ENCODE measurements at regions not wholly inside any gene's neighbourhood (a gene's known extent, or its start where the extent isn't known, plus 50 kb on each side); places are given as distances from the start of the nearest gene placed in this dataset.

DNA sequence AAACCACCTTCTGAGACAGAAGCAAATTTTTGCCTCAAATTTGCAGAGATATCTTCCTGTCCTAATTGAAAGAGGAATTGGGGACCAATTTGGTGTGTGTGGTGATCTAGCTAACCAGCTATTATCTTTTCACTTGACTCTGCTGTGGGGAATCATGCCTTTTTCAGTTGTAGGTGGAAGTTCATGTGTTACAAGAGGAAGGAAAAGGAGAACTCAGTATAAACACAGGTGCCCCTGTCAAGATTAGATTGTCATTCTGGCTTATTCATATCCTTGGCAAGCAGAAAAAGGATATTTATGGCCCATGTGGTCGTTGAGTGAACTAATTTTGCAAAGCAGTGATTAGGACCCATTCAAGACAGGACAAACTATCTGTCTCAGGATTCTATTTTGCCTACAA, 336.8 kb upstream of the SLC30A5 start:
- intact Hi-C loops (cut with DNase I, micrococcal nuclease): no loop called here
- no peaks in the 10 kb centered on the region for H3K9me3 Mint-ChIP-seq
- no peaks in the 10 kb centered on the region for H3K4me1 ChIP-seq (ENCODE audit: insufficient read depth, low read length)
- H3K9me3 ChIP-seq (ENCODE audit: control insufficient read depth in 1 of 2, insufficient read depth in 1 of 2, low read length in 2 of 2): no peaks in the 10 kb centered on the region
- DNase-seq (no peak), ATAC-seq (ENCODE audit: poor library complexity) (no peak)
- CTCF ChIA-PET: no interaction called here
- H3K27me3 ChIP-seq (ENCODE audit: control insufficient read depth in 1 of 2, insufficient read depth in 2 of 2, low read length in 2 of 2): no peaks in the 10 kb centered on the region
- H3K4me1 Mint-ChIP-seq (ENCODE audit: low read depth): no peaks in the 10 kb centered on the region
- H3K27ac Mint-ChIP-seq: no peak overlapping the region
- H3K4me3 Mint-ChIP-seq: no peak overlapping the region
- H3K36me3 Mint-ChIP-seq (ENCODE audit: low read depth): no peaks in the 10 kb centered on the region
- H3K4me3 ChIP-seq (ENCODE audit: low read length): no peak overlapping the region
- H3K36me3 ChIP-seq (ENCODE audit: insufficient read depth, low read length): no peaks in the 10 kb centered on the region
- H3K27me3 Mint-ChIP-seq: peaks cover 6% of the 10 kb centered on the region
- TF ChIP-seq, protein P1, sequence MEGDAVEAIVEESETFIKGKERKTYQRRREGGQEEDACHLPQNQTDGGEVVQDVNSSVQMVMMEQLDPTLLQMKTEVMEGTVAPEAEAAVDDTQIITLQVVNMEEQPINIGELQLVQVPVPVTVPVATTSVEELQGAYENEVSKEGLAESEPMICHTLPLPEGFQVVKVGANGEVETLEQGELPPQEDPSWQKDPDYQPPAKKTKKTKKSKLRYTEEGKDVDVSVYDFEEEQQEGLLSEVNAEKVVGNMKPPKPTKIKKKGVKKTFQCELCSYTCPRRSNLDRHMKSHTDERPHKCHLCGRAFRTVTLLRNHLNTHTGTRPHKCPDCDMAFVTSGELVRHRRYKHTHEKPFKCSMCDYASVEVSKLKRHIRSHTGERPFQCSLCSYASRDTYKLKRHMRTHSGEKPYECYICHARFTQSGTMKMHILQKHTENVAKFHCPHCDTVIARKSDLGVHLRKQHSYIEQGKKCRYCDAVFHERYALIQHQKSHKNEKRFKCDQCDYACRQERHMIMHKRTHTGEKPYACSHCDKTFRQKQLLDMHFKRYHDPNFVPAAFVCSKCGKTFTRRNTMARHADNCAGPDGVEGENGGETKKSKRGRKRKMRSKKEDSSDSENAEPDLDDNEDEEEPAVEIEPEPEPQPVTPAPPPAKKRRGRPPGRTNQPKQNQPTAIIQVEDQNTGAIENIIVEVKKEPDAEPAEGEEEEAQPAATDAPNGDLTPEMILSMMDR (IDR thresholded peaks at IDR 0.05): no peak
- H3K27ac ChIP-seq (ENCODE audit: low read depth in 1 of 2, low read length in 2 of 2): no peak overlapping the region
- POLR2A ChIA-PET: interaction anchor here (0.7 kb wide), 1 partner anchor 11 kb away, joined by 3 read pairs; no protein-coding TSS in a partner anchor

DNA sequence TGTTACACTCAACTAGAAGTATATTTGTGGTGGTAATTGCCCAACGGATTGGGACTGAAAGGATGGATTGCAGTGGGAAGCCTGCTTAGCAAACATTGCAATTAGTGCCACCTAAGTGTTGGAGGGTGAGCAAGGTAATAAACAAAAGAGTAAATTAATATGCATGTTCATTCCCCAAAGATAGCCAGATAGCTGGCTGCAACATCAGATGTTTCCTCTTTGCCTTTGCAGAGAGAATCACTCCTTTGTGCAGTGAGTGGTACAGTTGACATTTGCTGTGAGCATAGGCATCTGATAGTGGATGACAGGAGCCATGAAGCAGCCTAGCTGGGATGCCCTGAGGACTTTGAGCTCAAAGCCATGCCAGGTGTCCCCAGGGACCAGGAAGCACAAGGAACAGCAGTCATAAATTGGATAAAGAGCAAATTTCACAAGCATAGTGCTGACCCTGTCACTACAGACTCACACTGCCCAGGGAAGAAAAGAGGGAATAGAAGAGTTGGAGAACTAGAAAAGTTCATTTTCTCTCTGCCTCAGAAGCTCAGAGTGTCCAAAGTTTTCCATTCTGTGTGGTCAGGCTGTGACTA, 336.1 kb upstream of the SLC30A5 start:
- no peak overlapping the region for H3K4me3 ChIP-seq (ENCODE audit: low read length)
- ATAC-seq (ENCODE audit: poor library complexity) (no peak), DNase-seq (no peak)
- Mint-ChIP-seq H3K9me3 (no peaks in the 10 kb centered on the region), H3K4me3 (no peak overlapping the region), H3K27ac (no peak overlapping the region), H3K36me3 (ENCODE audit: low read depth) (no peaks in the 10 kb centered on the region), H3K4me1 (ENCODE audit: low read depth) (no peaks in the 10 kb centered on the region), H3K27me3 (peaks cover 6% of the 10 kb centered on the region)
- ChIA-PET CTCF (no interaction called here), POLR2A (interaction anchor here (0.7 kb wide), 1 partner anchor 10 kb away, joined by 3 read pairs; no protein-coding TSS in a partner anchor)
- no peaks in the 10 kb centered on the region for H3K4me1 ChIP-seq (ENCODE audit: insufficient read depth, low read length)
- H3K36me3 ChIP-seq (ENCODE audit: insufficient read depth, low read length): no peaks in the 10 kb centered on the region
- TF ChIP-seq, protein P1 (IDR thresholded peaks at IDR 0.05): no peak
- H3K9me3 ChIP-seq (ENCODE audit: control insufficient read depth in 1 of 2, insufficient read depth in 1 of 2, low read length in 2 of 2): no peaks in the 10 kb centered on the region
- no peak overlapping the region for H3K27ac ChIP-seq (ENCODE audit: low read depth in 1 of 2, low read length in 2 of 2)
- H3K27me3 ChIP-seq (ENCODE audit: control insufficient read depth in 1 of 2, insufficient read depth in 2 of 2, low read length in 2 of 2): no peaks in the 10 kb centered on the region
- intact Hi-C loops (cut with DNase I, micrococcal nuclease): no loop called here

DNA sequence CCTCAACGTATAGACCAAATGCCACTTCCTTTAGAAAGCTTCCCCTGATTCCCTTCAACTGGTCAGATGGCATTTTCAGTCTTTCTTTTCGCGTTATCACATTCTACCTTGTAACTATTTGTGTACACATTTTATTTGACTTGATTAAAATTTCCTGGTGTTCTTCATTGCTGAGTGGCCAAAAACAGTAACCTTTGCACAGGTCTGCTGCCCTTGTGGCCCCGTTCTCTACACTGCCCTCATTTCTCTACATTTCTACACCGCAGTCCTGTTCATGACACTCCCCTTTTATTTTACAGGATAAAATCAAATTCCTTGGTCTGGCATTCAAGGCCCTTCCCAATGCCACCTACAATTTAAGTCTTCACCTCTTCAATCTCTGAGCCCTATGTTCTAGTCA, 334.2 kb upstream of the SLC30A5 start:
- H3K4me3 ChIP-seq (ENCODE audit: low read length): no peak overlapping the region
- Mint-ChIP-seq H3K27me3 (no peaks in the 10 kb centered on the region), H3K36me3 (ENCODE audit: low read depth) (no peaks in the 10 kb centered on the region), H3K4me3 (no peak overlapping the region), H3K9me3 (no peaks in the 10 kb centered on the region), H3K27ac (no peak overlapping the region), H3K4me1 (ENCODE audit: low read depth) (no peaks in the 10 kb centered on the region)
- TF ChIP-seq, protein P1 (IDR thresholded peaks at IDR 0.05): no peak
- no peaks in the 10 kb centered on the region for H3K36me3 ChIP-seq (ENCODE audit: insufficient read depth, low read length)
- no peak for ATAC-seq (ENCODE audit: poor library complexity)
- H3K9me3 ChIP-seq (ENCODE audit: control insufficient read depth in 1 of 2, insufficient read depth in 1 of 2, low read length in 2 of 2): no peaks in the 10 kb centered on the region
- CTCF ChIA-PET: no interaction called here
- H3K27me3 ChIP-seq (ENCODE audit: control insufficient read depth in 1 of 2, insufficient read depth in 2 of 2, low read length in 2 of 2): no peaks in the 10 kb centered on the region
- H3K4me1 ChIP-seq (ENCODE audit: insufficient read depth, low read length): no peaks in the 10 kb centered on the region
- H3K27ac ChIP-seq (ENCODE audit: low read depth in 1 of 2, low read length in 2 of 2): no peak overlapping the region
- intact Hi-C loops (cut with DNase I, micrococcal nuclease): no loop called here
- POLR2A ChIA-PET: no interaction called here
- DNase-seq: no peak

All from CD4-positive, alpha-beta T cell (primary cell).